GM12878 (cell line): ENCODE measurements at regions not wholly inside any gene's neighbourhood (a gene's known extent, or its start where the extent isn't known, plus 50 kb on each side); places are given as distances from the start of the nearest gene placed in this dataset.

Source experiments
- ATAC-seq: fragments of 200-7000 bp; cut with Tn5 transposase; 3 replicates; pipeline ENCODE4 v1.9.1; 2020; ENCODE audit warnings: mild to moderate bottlenecking, moderate library complexity
- BruUV-seq: library from RNA; stranded (reverse); fragments of 400-500 nt; replicated peaks from 2 replicates; lab custom pipeline; 2021; lab: Mats Ljungman, UMichigan
- CTCF ChIA-PET: fragments of 300-600 bp; sonication (Branson Sonifier 250); formaldehyde crosslinking; extraction: SDS; loops from one replicate; lab custom pipeline; 2021; ENCODE audit warnings: inconsistent platforms; lab: Yijun Ruan, JAX
- POLR2A ChIA-PET: fragments of 350-600 bp; formaldehyde crosslinking; extraction: SDS; loops from one replicate; lab custom pipeline; 2021; ENCODE audit warnings: inconsistent platforms; lab: Charles Lee
- RAD21 ChIA-PET: fragments of 300-600 bp; sonication (Branson Sonifier 250); formaldehyde crosslinking; loops from one replicate; lab custom pipeline; 2023; ENCODE audit warnings: antibody characterized with exemption; ENCODE audit not compliant: unreplicated experiment; lab: Charles Lee
- SMC1A ChIA-PET: fragments of 300-600 bp; sonication (Branson Sonifier 250); formaldehyde crosslinking; loops from one replicate; lab custom pipeline; 2023; ENCODE audit not compliant: unreplicated experiment, uncharacterized antibody; lab: Charles Lee
- DNase-seq: peaks from one replicate; pipeline ENCODE4 v3.0.0-alpha.2; 2011; ENCODE audit warnings: low read depth, low spot score
- FAIRE-seq: peaks from 3 replicates; lab custom pipeline; 2011; peaks lifted over from hg19 to GRCh38; lab: Jason Lieb, UNC
- H2AFZ ChIP-seq: 2 replicates; pipeline ENCODE4 v1.6.0; 2011; ENCODE audit warnings: low read depth, low read length, control low read depth; ENCODE audit not compliant: control insufficient read depth
- H3K27ac ChIP-seq: 2 replicates; pipeline ENCODE4 v1.5.1; 2011; ENCODE audit warnings: control low read depth; ENCODE audit not compliant: control insufficient read depth, insufficient read depth
- H3K27me3 ChIP-seq, 2 experiments: replicated peaks in 1 of 2; 2 replicates each; pipeline versions ENCODE4 v1.6.0 to v1.6.1; 2011; ENCODE audit warnings: low read length in 1 of 2; ENCODE audit not compliant: control insufficient read depth in 2 of 2, insufficient read depth in 2 of 2
- H3K36me3 ChIP-seq, 2 experiments: 2 replicates each; pipeline ENCODE4 v1.5.1; 2011; ENCODE audit warnings: low read length in 1 of 2; ENCODE audit not compliant: control insufficient read depth in 2 of 2, insufficient read depth in 2 of 2
- H3K4me1 ChIP-seq: 2 replicates; pipeline ENCODE4 v1.6.1; 2011; ENCODE audit warnings: mild to moderate bottlenecking, low read length, moderate library complexity, mixed read lengths; ENCODE audit not compliant: control insufficient read depth, insufficient read depth
- H3K4me2 ChIP-seq: 2 replicates; pipeline ENCODE4 v1.6.0; 2011; ENCODE audit warnings: control low read depth; ENCODE audit not compliant: control insufficient read depth, insufficient read depth
- H3K4me3 ChIP-seq: fragments of 200-600 bp; sonication (generic); 2 replicates; pipeline ENCODE4 v1.5.1; 2016
- H3K79me2 ChIP-seq: 2 replicates; pipeline ENCODE4 v1.6.0; 2011; ENCODE audit warnings: low read length; ENCODE audit not compliant: control insufficient read depth, insufficient read depth
- H3K9ac ChIP-seq: 2 replicates; pipeline ENCODE4 v1.8.0; 2011; ENCODE audit warnings: low read length, control low read depth, mixed read lengths; ENCODE audit not compliant: control insufficient read depth, insufficient read depth
- H3K9me3 ChIP-seq: replicated peaks from 3 replicates; pipeline ENCODE4 v1.5.1; 2011; ENCODE audit warnings: mild to moderate bottlenecking, low read length; ENCODE audit not compliant: control insufficient read depth, insufficient read depth
- H4K20me1 ChIP-seq: 2 replicates; pipeline ENCODE4 v1.6.0; 2011; ENCODE audit not compliant: control insufficient read depth, insufficient read depth
- FOXM1 ChIP-seq: IDR thresholded peaks from 2 replicates; pipeline ENCODE4 v1.6.1; 2012; ENCODE audit warnings: low read depth, mild to moderate bottlenecking, inconsistent platforms, low read length, moderate library complexity
- HDAC2 ChIP-seq: fragments of 200-600 bp; sonication (generic); IDR thresholded peaks from 2 replicates; pipeline ENCODE4 v1.6.1; 2017
- IRF3 ChIP-seq: fragments of 450-650 bp; IDR thresholded peaks from 2 replicates; pipeline ENCODE4 v1.6.1; 2014; ENCODE audit warnings: mild to moderate bottlenecking
- JUND ChIP-seq: IDR thresholded peaks from 2 replicates; pipeline ENCODE4 v1.6.1; 2012; ENCODE audit warnings: low read depth, mild to moderate bottlenecking, low read length, improper control_type of control experiment, moderate library complexity
- ZNF217 ChIP-seq: fragments of 450-650 bp; IDR thresholded peaks from 2 replicates; pipeline ENCODE4 v1.6.1; 2017; ENCODE audit warnings: antibody characterized with exemption, mild to moderate bottlenecking
- ZNF384 ChIP-seq: IDR thresholded peaks from 2 replicates; pipeline ENCODE4 v1.6.1; 2012; ENCODE audit warnings: low read depth, mild to moderate bottlenecking, low read length, improper control_type of control experiment, borderline replicate concordance
- WGBS: methylation state at CpG from one replicate; pipeline ENCODE4 v1.1.6; 2016; ENCODE audit warnings: low lambda C conversion rate; ENCODE audit not compliant: insufficient replicate concordance, insufficient coverage; ENCODE audit errors: missing lambda C conversion rate; 5-methylcytosine and 5-hydroxymethylcytosine counted together
- in situ Hi-C: fragments of 300-500 bp; cut with MboI; formaldehyde crosslinking; loops from 9 replicates; pipeline ENCODE4 v1.14.3; 2018; ENCODE audit warnings: mixed read lengths
- intact Hi-C: fragments of 100-400 bp; cut with micrococcal nuclease; formaldehyde crosslinking; loops from one replicate; pipeline ENCODE4 v1.14.2; 2022; ENCODE audit not compliant: unreplicated experiment

- in situ Hi-C loops = no loop called here
- ChIA-PET SMC1A (interaction anchor here (1.2 kb wide), 1 partner anchor 11 kb away, joined by 4 read pairs; no protein-coding TSS in a partner anchor), RAD21 (no interaction called here), CTCF (no interaction called here), POLR2A (interaction anchor here (0.6 kb wide), 1 partner anchor 1399 kb away, joined by 4 read pairs; no protein-coding TSS in a partner anchor)
- ATAC-seq = no peak
- H3K36me3 ChIP-seq = no peaks in the 10 kb centered on the region
- no peak overlapping the region for H2AFZ ChIP-seq
- no peaks in the 10 kb centered on the region for H3K79me2 ChIP-seq
- WGBS = 0% methylated on average over 2 of the region's 2 CpGs
- intact Hi-C loops = no loop called here
- no TSS peak for BruUV-seq
- no peak overlapping the region for H3K4me3 ChIP-seq
- H3K9ac ChIP-seq = no peak overlapping the region
- TF ChIP-seq HDAC2 (no peak), FOXM1 (no peak), ZNF384 (no peak), ZNF217 (no peak), JUND (no peak), IRF3 (no peak)
- TF ChIP-seq, all 136 proteins: peak for 0
- DNase-seq (no peak), FAIRE-seq (no peak)
- H3K4me2 ChIP-seq = no peak overlapping the region
- H3K27me3 ChIP-seq = no peaks in the 10 kb centered on the region
- no peaks in the 10 kb centered on the region for H3K9me3 ChIP-seq
- no peaks in the 10 kb centered on the region for H4K20me1 ChIP-seq
- no peaks in the 10 kb centered on the region for H3K4me1 ChIP-seq
- H3K27ac ChIP-seq = no peak overlapping the region
Measured at GRCh38 chr2:226413498-226414130, 386.0 kb downstream of the IRS1 start.
